Calu3 (cell line): ENCODE measurements at regions not wholly inside any gene's neighbourhood (a gene's known extent, or its start where the extent isn't known, plus 50 kb on each side); places are given as distances from the start of the nearest gene placed in this dataset.

Experiments
- BruUV-seq: library from RNA; stranded (reverse); fragments of 400-500 nt; replicated peaks from 2 replicates; lab custom pipeline; 2021; lab: Mats Ljungman, UMichigan
- CTCF ChIA-PET: fragments of 300-600 bp; sonication (Branson Sonifier 250); formaldehyde crosslinking; loops from one replicate; lab custom pipeline; 2022; ENCODE audit warnings: antibody characterized with exemption; lab: Charles Lee
- DNase-seq: peaks from one replicate; pipeline ENCODE4 v3.0.0; 2022
- H3K27ac Mint-ChIP-seq: one replicate; pipeline ENCODE4 v1.8.0; 2022; ENCODE audit warnings: mixed read lengths; ENCODE audit not compliant: unreplicated experiment
- H3K27me3 Mint-ChIP-seq: one replicate; pipeline ENCODE4 v1.8.0; 2022; ENCODE audit warnings: mixed read lengths; ENCODE audit not compliant: unreplicated experiment
- H3K36me3 Mint-ChIP-seq: one replicate; pipeline ENCODE4 v1.8.0; 2022; ENCODE audit warnings: mild to moderate bottlenecking, moderate library complexity, mixed read lengths; ENCODE audit not compliant: insufficient read depth, unreplicated experiment
- H3K4me1 Mint-ChIP-seq: one replicate; pipeline ENCODE4 v1.8.0; 2022; ENCODE audit warnings: mild to moderate bottlenecking, low read depth, mixed read lengths; ENCODE audit not compliant: unreplicated experiment
- H3K4me3 Mint-ChIP-seq: one replicate; pipeline ENCODE4 v1.8.0; 2022; ENCODE audit warnings: mild to moderate bottlenecking, low read depth, moderate library complexity, mixed read lengths; ENCODE audit not compliant: unreplicated experiment
- H3K9me3 Mint-ChIP-seq: one replicate; pipeline ENCODE4 v1.8.0; 2022; ENCODE audit warnings: low read depth, mixed read lengths; ENCODE audit not compliant: unreplicated experiment
- intact Hi-C: fragments of 100-400 bp; cut with micrococcal nuclease; formaldehyde crosslinking; loops from one replicate; pipeline ENCODE4 v1.10.0; 2022; ENCODE audit not compliant: unreplicated experiment
- TF ChIP-seq, protein P1 (sequence below): fragments of 200-600 bp; IDR thresholded peaks from one replicate; pipeline ENCODE4 v1.8.0; 2022; ENCODE audit warnings: antibody characterized with exemption; ENCODE audit not compliant: unreplicated experiment

DNA sequence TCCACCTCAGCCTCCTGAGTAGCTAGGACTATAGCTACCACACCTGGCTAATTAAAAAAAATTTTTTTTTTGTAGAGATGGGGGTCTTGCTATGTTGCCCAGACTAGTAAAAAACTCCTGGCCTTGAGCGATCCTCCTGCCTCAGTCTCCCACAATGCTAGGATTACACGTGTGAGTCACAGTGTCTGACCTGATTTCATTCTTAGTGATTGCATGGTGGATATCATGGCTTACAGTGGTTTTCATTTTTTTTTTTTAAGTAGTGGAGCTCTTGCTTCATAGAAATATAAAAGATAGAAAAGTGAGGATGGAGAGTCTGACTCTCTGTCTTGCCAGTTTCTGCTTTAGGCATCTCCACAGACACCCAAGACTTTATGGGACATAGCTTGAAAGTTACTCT is 83.6 kb downstream of the CDC42EP3 start:
- Mint-ChIP-seq H3K27ac (peak overlapping the region; percentile 81), H3K4me3 (no peak overlapping the region), H3K4me1 (peaks cover 81% of the 10 kb centered on the region), H3K36me3 (peaks cover 7% of the 10 kb centered on the region), H3K9me3 (no peaks in the 10 kb centered on the region), H3K27me3 (no peaks in the 10 kb centered on the region)
- intact Hi-C loops: loop anchor here (2.0 to 10.0 kb wide), 2 partner anchors 83 to 173 kb away; partner anchors contain the start of gene CDC42EP3
- TF ChIP-seq, protein P1, sequence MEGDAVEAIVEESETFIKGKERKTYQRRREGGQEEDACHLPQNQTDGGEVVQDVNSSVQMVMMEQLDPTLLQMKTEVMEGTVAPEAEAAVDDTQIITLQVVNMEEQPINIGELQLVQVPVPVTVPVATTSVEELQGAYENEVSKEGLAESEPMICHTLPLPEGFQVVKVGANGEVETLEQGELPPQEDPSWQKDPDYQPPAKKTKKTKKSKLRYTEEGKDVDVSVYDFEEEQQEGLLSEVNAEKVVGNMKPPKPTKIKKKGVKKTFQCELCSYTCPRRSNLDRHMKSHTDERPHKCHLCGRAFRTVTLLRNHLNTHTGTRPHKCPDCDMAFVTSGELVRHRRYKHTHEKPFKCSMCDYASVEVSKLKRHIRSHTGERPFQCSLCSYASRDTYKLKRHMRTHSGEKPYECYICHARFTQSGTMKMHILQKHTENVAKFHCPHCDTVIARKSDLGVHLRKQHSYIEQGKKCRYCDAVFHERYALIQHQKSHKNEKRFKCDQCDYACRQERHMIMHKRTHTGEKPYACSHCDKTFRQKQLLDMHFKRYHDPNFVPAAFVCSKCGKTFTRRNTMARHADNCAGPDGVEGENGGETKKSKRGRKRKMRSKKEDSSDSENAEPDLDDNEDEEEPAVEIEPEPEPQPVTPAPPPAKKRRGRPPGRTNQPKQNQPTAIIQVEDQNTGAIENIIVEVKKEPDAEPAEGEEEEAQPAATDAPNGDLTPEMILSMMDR: no peak
- CTCF ChIA-PET: interaction anchor here (0.6 kb wide), 1 partner anchor 171 kb away, joined by 3 read pairs; no protein-coding TSS in a partner anchor
- no peak for DNase-seq
- no TSS peak for BruUV-seq

DNA sequence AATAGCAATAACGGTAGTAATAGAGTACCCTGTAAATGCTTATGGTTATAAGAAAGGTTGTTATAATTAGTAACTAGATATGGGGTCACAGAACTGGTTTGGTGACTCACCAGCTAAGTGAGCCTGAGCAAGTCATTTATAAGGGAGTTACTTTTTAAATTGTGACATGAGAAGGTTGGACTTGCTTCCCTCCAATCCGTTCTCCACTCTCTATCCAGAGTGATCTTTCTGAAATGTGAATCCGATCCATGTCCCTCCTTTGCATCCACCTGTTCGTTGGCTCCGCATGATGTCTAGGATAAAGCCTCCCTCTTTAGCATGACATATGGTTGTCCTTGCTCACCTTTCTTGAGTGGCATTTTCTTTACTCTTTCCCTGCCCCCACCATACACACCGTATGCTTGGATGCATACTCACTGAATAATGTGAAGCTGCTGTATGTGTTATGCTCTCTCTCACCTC is 83.1 kb downstream of the CDC42EP3 start:
- Mint-ChIP-seq H3K27me3 (no peaks in the 10 kb centered on the region), H3K9me3 (no peaks in the 10 kb centered on the region), H3K36me3 (peaks cover 7% of the 10 kb centered on the region), H3K4me1 (peaks cover 78% of the 10 kb centered on the region), H3K4me3 (peak overlapping the region; percentile 58), H3K27ac (peak overlapping the region; percentile 81)
- no TSS peak for BruUV-seq
- TF ChIP-seq, protein P1: no peak
- CTCF ChIA-PET: interaction anchor here (0.6 kb wide), 1 partner anchor 171 kb away, joined by 3 read pairs; no protein-coding TSS in a partner anchor
- intact Hi-C loops: loop anchor here (2.0 to 10.0 kb wide), 2 partner anchors 82 to 174 kb away; partner anchors contain the start of gene CDC42EP3
- DNase-seq: peak; percentile 52

DNA sequence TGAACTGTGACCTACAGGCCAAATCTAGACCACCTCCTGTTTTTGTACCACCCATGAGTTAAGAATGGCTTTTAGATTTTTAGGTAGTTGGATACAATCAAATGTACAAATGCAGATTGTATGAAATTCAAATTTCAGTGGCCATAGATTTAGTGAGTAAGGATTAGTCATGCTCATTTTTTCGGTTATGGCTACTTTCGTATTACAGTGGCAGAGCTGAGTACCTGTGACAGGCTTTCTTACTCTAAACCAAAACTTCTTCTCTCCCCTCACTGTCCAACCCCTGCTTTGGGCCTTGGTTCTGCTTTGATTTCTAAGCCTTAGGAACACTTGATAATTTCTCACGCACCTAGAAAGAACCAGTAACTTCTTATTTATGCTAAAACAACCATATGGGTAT is 82.1 kb downstream of the CDC42EP3 start:
- Mint-ChIP-seq H3K27ac (peak overlapping the region; percentile 81), H3K36me3 (peaks cover 7% of the 10 kb centered on the region), H3K27me3 (no peaks in the 10 kb centered on the region), H3K4me1 (peaks cover 68% of the 10 kb centered on the region), H3K4me3 (peak overlapping the region; percentile 58), H3K9me3 (peaks cover 3% of the 10 kb centered on the region)
- TF ChIP-seq, protein P1: no peak
- CTCF ChIA-PET: interaction anchor here (0.9 kb wide), 1 partner anchor 243 kb away, joined by 3 read pairs; no protein-coding TSS in a partner anchor
- BruUV-seq: no TSS peak
- intact Hi-C loops: loop anchor here (2.0 to 10.0 kb wide), 2 partner anchors 82 to 174 kb away; partner anchors contain the start of gene CDC42EP3
- DNase-seq: no peak

DNA sequence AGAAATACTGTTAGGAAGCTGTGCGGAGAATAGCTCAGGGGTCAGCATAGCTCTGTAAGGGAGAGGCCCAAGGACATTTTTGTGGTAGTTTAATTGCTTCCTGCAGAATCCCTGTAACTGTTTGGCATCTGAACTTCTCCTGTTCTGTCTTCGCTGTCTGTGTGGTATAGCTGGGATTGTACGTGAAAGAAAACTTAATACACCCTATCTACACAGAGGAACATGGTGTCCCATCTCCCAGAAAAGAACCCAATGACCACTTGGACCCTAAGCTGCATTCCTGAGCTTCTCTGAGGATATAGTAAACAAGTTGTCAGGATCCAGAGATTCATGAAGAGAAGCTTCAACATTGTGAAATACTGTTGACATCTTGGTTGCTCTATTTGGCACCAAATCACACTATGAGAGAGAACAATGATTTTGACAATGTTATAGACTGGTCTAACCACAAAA is 81.3 kb downstream of the CDC42EP3 start:
- H3K4me1 Mint-ChIP-seq: peaks cover 60% of the 10 kb centered on the region
- CTCF ChIA-PET: interaction anchor here (0.6 kb wide), 1 partner anchor 32 kb away, joined by 3 read pairs; no protein-coding TSS in a partner anchor
- TF ChIP-seq, protein P1: no peak
- no TSS peak for BruUV-seq
- no peaks in the 10 kb centered on the region for H3K27me3 Mint-ChIP-seq
- no peak for DNase-seq
- peaks cover 3% of the 10 kb centered on the region for H3K9me3 Mint-ChIP-seq
- intact Hi-C loops: no loop called here
- peaks cover 7% of the 10 kb centered on the region for H3K36me3 Mint-ChIP-seq
- H3K27ac Mint-ChIP-seq: peak overlapping the region; percentile 81
- no peak overlapping the region for H3K4me3 Mint-ChIP-seq
